OCI-LY7 (cell line): ENCODE measurements at regions not wholly inside any gene's neighbourhood (a gene's known extent, or its start where the extent isn't known, plus 50 kb on each side); places are given as distances from the start of the nearest gene placed in this dataset.

Experiments
- BruUV-seq: library from RNA; stranded (reverse); fragments of 400-500 nt; replicated peaks from 2 replicates; lab custom pipeline; 2021; lab: Mats Ljungman, UMichigan
- CTCF ChIA-PET: fragments of 300-600 bp; sonication (Branson Sonifier 250); formaldehyde crosslinking; loops from one replicate; lab custom pipeline; 2022; ENCODE audit warnings: antibody characterized with exemption; ENCODE audit not compliant: unreplicated experiment; lab: Charles Lee
- POLR2A ChIA-PET: fragments of 300-600 bp; sonication (Branson Sonifier 250); formaldehyde crosslinking; loops from one replicate; lab custom pipeline; 2022; ENCODE audit warnings: antibody characterized with exemption; lab: Charles Lee
- DNase-seq: peaks from one replicate; pipeline ENCODE4 v3.0.0-alpha.2; 2015; ENCODE audit warnings: low spot score
- H2AFZ ChIP-seq: fragments of 200-600 bp; sonication (generic), shearing (Covaris generic); 2 replicates; pipeline ENCODE4 v1.6.1; 2014; ENCODE audit warnings: mild to moderate bottlenecking, antibody characterized with exemption, low read length, moderate library complexity
- H3K27ac ChIP-seq: fragments of 200-600 bp; sonication (generic); 2 replicates; pipeline ENCODE4 v1.5.1; 2014; ENCODE audit warnings: mixed run types, low read depth, mild to moderate bottlenecking, moderate library complexity, low read length, inconsistent platforms; ENCODE audit not compliant: poor library complexity, severe bottlenecking
- H3K36me3 ChIP-seq: fragments of 200-600 bp; sonication (generic); 2 replicates; pipeline ENCODE4 v1.6.1; 2014; ENCODE audit warnings: mild to moderate bottlenecking, antibody characterized with exemption, low read length, moderate library complexity, mixed read lengths; ENCODE audit not compliant: insufficient read depth
- H3K4me1 ChIP-seq: fragments of 200-600 bp; sonication (generic); 2 replicates; pipeline ENCODE4 v1.5.1; 2014; ENCODE audit warnings: mild to moderate bottlenecking, low read length; ENCODE audit not compliant: insufficient read depth, poor library complexity, severe bottlenecking
- H3K4me2 ChIP-seq: fragments of 200-600 bp; sonication (generic); 2 replicates; pipeline ENCODE4 v1.6.1; 2014; ENCODE audit warnings: mild to moderate bottlenecking, low read length
- H3K4me3 ChIP-seq: fragments of 200-600 bp; sonication (generic); 2 replicates; pipeline ENCODE4 v1.5.1; 2014; ENCODE audit warnings: mild to moderate bottlenecking, low read depth, low read length; ENCODE audit not compliant: poor library complexity, severe bottlenecking
- H3K79me2 ChIP-seq: fragments of 200-600 bp; sonication (generic); 2 replicates; pipeline ENCODE4 v1.6.1; 2016; ENCODE audit warnings: low read depth, mild to moderate bottlenecking, low read length, moderate library complexity, mixed read lengths; ENCODE audit not compliant: insufficient read depth
- H3K9me2 ChIP-seq: fragments of 200-600 bp; sonication (generic); 2 replicates; pipeline ENCODE4 v1.6.1; 2016; ENCODE audit warnings: mild to moderate bottlenecking, low read length, mixed read lengths; ENCODE audit not compliant: insufficient read depth
- H3K9me3 ChIP-seq: fragments of 200-600 bp; sonication (generic); 2 replicates; pipeline ENCODE4 v1.6.1; 2014; ENCODE audit warnings: mild to moderate bottlenecking, mixed run types, low read length, mixed read lengths
- H4K20me1 ChIP-seq: fragments of 200-600 bp; sonication (generic); 2 replicates; pipeline ENCODE4 v1.6.1; 2014; ENCODE audit warnings: mild to moderate bottlenecking, antibody characterized with exemption, low read length, moderate library complexity, mixed read lengths; ENCODE audit not compliant: insufficient read depth
- CTCF ChIP-seq: fragments of 200-600 bp; sonication (generic); conservative IDR thresholded peaks from 2 replicates; pipeline ENCODE4 v1.5.1; 2014; ENCODE audit warnings: mild to moderate bottlenecking, antibody characterized with exemption, low read length, moderate library complexity, mixed read lengths
- EZH2phosphoT487 ChIP-seq: fragments of 200-600 bp; sonication (generic); IDR thresholded peaks from 2 replicates; pipeline ENCODE4 v1.6.1; 2018; ENCODE audit warnings: low read depth, borderline replicate concordance, mild to moderate bottlenecking, mixed run types, antibody characterized with exemption, low read length, moderate library complexity, mixed read lengths
- intact Hi-C: fragments of 100-400 bp; cut with micrococcal nuclease; formaldehyde crosslinking; loops from one replicate; pipeline ENCODE4 v1.10.0; 2022; ENCODE audit not compliant: unreplicated experiment

- intact Hi-C loops = no loop called here
- H3K9me3 ChIP-seq = peaks cover 35% of the 10 kb centered on the region
- no peak overlapping the region for H3K4me2 ChIP-seq
- peaks cover 4% of the 10 kb centered on the region; the same call in 1 of the 2 replicates for H3K36me3 ChIP-seq
- no peak for DNase-seq
- no peaks in the 10 kb centered on the region for H3K9me2 ChIP-seq
- H3K79me2 ChIP-seq = no peaks in the 10 kb centered on the region
- no peak overlapping the region for H2AFZ ChIP-seq
- POLR2A ChIA-PET = interaction anchor here (0.8 to 1.1 kb wide), 4 partner anchors 8 to 45 kb away, joined by 3 to 4 read pairs (median 3); no protein-coding TSS in a partner anchor
- CTCF ChIA-PET = no interaction called here
- BruUV-seq = no TSS peak
- TF ChIP-seq EZH2phosphoT487 = no peak
- no peak for TF ChIP-seq CTCF
- no peaks in the 10 kb centered on the region for H4K20me1 ChIP-seq
- no peak overlapping the region for H3K4me3 ChIP-seq
- H3K4me1 ChIP-seq = peaks cover 11% of the 10 kb centered on the region
- H3K27ac ChIP-seq = no peak overlapping the region
These were observed 141.3 kb upstream of the ARG1 start for GRCh38 chr6:131431718-131432117.

GRCh38 chr6:131433927-131434326, 139.1 kb upstream of the ARG1 start:
- H2AFZ ChIP-seq = no peak overlapping the region
- H3K4me3 ChIP-seq = no peak overlapping the region
- H3K9me3 ChIP-seq = peaks cover 39% of the 10 kb centered on the region
- H3K27ac ChIP-seq = no peak overlapping the region
- intact Hi-C loops = no loop called here
- no peak for DNase-seq
- H3K36me3 ChIP-seq = peaks cover 3% of the 10 kb centered on the region; the same call in 1 of the 2 replicates
- no peaks in the 10 kb centered on the region for H3K79me2 ChIP-seq
- no peak for TF ChIP-seq CTCF
- TF ChIP-seq EZH2phosphoT487 = no peak
- H3K4me2 ChIP-seq = no peak overlapping the region
- peaks cover 3% of the 10 kb centered on the region for H3K4me1 ChIP-seq
- POLR2A ChIA-PET = no interaction called here
- H4K20me1 ChIP-seq = no peaks in the 10 kb centered on the region
- CTCF ChIA-PET = no interaction called here
- no TSS peak for BruUV-seq
- H3K9me2 ChIP-seq = no peaks in the 10 kb centered on the region

GRCh38 chr6:131436358-131436757, 136.7 kb upstream of the ARG1 start:
- ChIA-PET POLR2A (interaction anchor here (1.4 kb wide), 1 partner anchor 9 kb away, joined by 4 read pairs; no protein-coding TSS in a partner anchor), CTCF (no interaction called here)
- no peak overlapping the region for H3K4me3 ChIP-seq
- no peak overlapping the region for H3K27ac ChIP-seq
- H3K79me2 ChIP-seq = no peaks in the 10 kb centered on the region
- DNase-seq = no peak
- BruUV-seq = no TSS peak
- no peaks in the 10 kb centered on the region for H3K9me2 ChIP-seq
- no peak overlapping the region for H3K4me2 ChIP-seq
- intact Hi-C loops = no loop called here
- peaks cover 36% of the 10 kb centered on the region for H3K9me3 ChIP-seq
- no peak overlapping the region for H2AFZ ChIP-seq
- TF ChIP-seq CTCF (no peak), EZH2phosphoT487 (no peak)
- no peaks in the 10 kb centered on the region; the same call in 1 of the 2 replicates for H3K36me3 ChIP-seq
- peaks cover 7% of the 10 kb centered on the region for H3K4me1 ChIP-seq
- no peaks in the 10 kb centered on the region for H4K20me1 ChIP-seq
